ENCODE measurements at regions not wholly inside any gene's neighbourhood (a gene's known extent, or its start where the extent isn't known, plus 50 kb on each side); places are given as distances from the start of the nearest gene placed in this dataset.

- TF ChIP-seq CTCF (conservative IDR thresholded peaks at IDR 0.05; ENCODE audit: low read length) (no peak), EZH2phosphoT487 (IDR thresholded peaks at IDR 0.05; ENCODE audit: borderline replicate concordance, low read depth, low read length) (no peak)
Measured at GRCh38 chr7:92909686-92910475, 73.5 kb upstream of the CDK6 start.
